HEK293 (cell line): ENCODE measurements at regions not wholly inside any gene's neighbourhood (a gene's known extent, or its start where the extent isn't known, plus 50 kb on each side); places are given as distances from the start of the nearest gene placed in this dataset.

ENCODE experiments used
- CTCF ChIA-PET: fragments of 350-600 bp; formaldehyde crosslinking; extraction: SDS; loops from one replicate; lab custom pipeline; 2021; ENCODE audit warnings: antibody characterized with exemption; lab: Yijun Ruan, JAX
- POLR2A ChIA-PET: fragments of 300-600 bp; formaldehyde crosslinking; extraction: SDS; loops from one replicate; lab custom pipeline; 2020; ENCODE audit warnings: antibody characterized with exemption, inconsistent platforms; lab: Yijun Ruan, JAX
- H3K27ac ChIP-seq: fragments of 200-500 bp; sonication (Bioruptor generic); 2 replicates; pipeline ENCODE4 v1.5.1; 2014; ENCODE audit warnings: low read depth, low read length, control low read depth, inconsistent platforms; ENCODE audit errors: extremely low read depth
- H3K36me3 ChIP-seq, 2 experiments: fragments of 200-500 bp in 1 of 2; sonication (Bioruptor generic) in 1 of 2; 1 replicate in 1 of 2; 2 replicates in 1 of 2; pipeline ENCODE4 v1.5.1; 2014 to 2017; ENCODE audit warnings: inconsistent platforms in 2 of 2, low read length in 2 of 2; ENCODE audit not compliant: control insufficient read depth in 2 of 2, insufficient read depth in 1 of 2
- H3K4me1 ChIP-seq: fragments of 200-500 bp; sonication (Bioruptor generic); 2 replicates; pipeline ENCODE4 v1.5.1; 2014; ENCODE audit warnings: mild to moderate bottlenecking, low read length, inconsistent platforms; ENCODE audit not compliant: control insufficient read depth, insufficient read depth
- H3K4me3 ChIP-seq: 2 replicates; pipeline ENCODE4 v1.5.1; 2011; ENCODE audit warnings: low read depth, mild to moderate bottlenecking, control low read depth, low read length, moderate library complexity
- H3K9me3 ChIP-seq: fragments of 200-500 bp; sonication (Bioruptor generic); 2 replicates; pipeline ENCODE4 v1.5.1; 2014; ENCODE audit warnings: low read depth, low read length, inconsistent platforms; ENCODE audit not compliant: control insufficient read depth, insufficient read depth
- BCL6B ChIP-seq: fragments of 450-650 bp; formaldehyde crosslinking; IDR thresholded peaks from 2 replicates; pipeline ENCODE4 v1.5.1; 2017; ENCODE audit warnings: missing biosample characterization, missing genetic modification characterization
- KLF7 ChIP-seq: fragments of 450-650 bp; formaldehyde crosslinking; IDR thresholded peaks from 2 replicates; pipeline ENCODE4 v1.5.1; 2016; ENCODE audit warnings: missing biosample characterization, missing genetic modification characterization, borderline replicate concordance
- OSR2 ChIP-seq: fragments of 450-650 bp; formaldehyde crosslinking; IDR thresholded peaks from 2 replicates; pipeline ENCODE4 v1.5.1; 2016; ENCODE audit warnings: missing biosample characterization, missing genetic modification characterization
- REST ChIP-seq: fragments of 450-650 bp; formaldehyde crosslinking; IDR thresholded peaks from 2 replicates; pipeline ENCODE4 v1.5.1; 2016; ENCODE audit warnings: missing biosample characterization, missing genetic modification characterization
- SALL2 ChIP-seq: fragments of 450-650 bp; formaldehyde crosslinking; IDR thresholded peaks from 2 replicates; pipeline ENCODE4 v1.5.0; 2017; ENCODE audit warnings: missing biosample characterization, mild to moderate bottlenecking, missing genetic modification characterization, borderline replicate concordance
- YY2 ChIP-seq: fragments of 450-650 bp; formaldehyde crosslinking; IDR thresholded peaks from 2 replicates; pipeline ENCODE4 v1.5.1; 2016; ENCODE audit warnings: missing biosample characterization, missing genetic modification characterization
- ZBTB17 ChIP-seq: fragments of 450-650 bp; formaldehyde crosslinking; IDR thresholded peaks from 2 replicates; pipeline ENCODE4 v1.5.1; 2016; ENCODE audit warnings: missing biosample characterization, missing genetic modification characterization
- ZBTB26 ChIP-seq: fragments of 450-650 bp; formaldehyde crosslinking; optimal IDR thresholded peaks from 2 replicates; pipeline ENCODE3; 2016; ENCODE audit warnings: missing biosample characterization, mild to moderate bottlenecking, missing genetic modification characterization
- ZBTB7A ChIP-seq: fragments of 450-650 bp; formaldehyde crosslinking; IDR thresholded peaks from 2 replicates; pipeline ENCODE4 v1.5.1; 2016; ENCODE audit warnings: low read depth, missing biosample characterization, missing genetic modification characterization
- ZFP37 ChIP-seq: fragments of 450-650 bp; formaldehyde crosslinking; IDR thresholded peaks from 2 replicates; pipeline ENCODE4 v1.5.1; 2016; ENCODE audit warnings: missing biosample characterization, missing genetic modification characterization
- ZNF133 ChIP-seq: fragments of 450-650 bp; formaldehyde crosslinking; IDR thresholded peaks from 2 replicates; pipeline ENCODE4 v1.5.1; 2016; ENCODE audit warnings: missing biosample characterization, missing genetic modification characterization
- ZNF146 ChIP-seq: fragments of 450-650 bp; formaldehyde crosslinking; IDR thresholded peaks from 2 replicates; pipeline ENCODE4 v1.5.1; 2016; ENCODE audit warnings: missing biosample characterization, missing genetic modification characterization
- ZNF155 ChIP-seq: fragments of 450-650 bp; formaldehyde crosslinking; IDR thresholded peaks from 2 replicates; pipeline ENCODE4 v1.5.1; 2016; ENCODE audit warnings: missing biosample characterization, missing genetic modification characterization
- ZNF19 ChIP-seq: fragments of 450-650 bp; formaldehyde crosslinking; IDR thresholded peaks from 2 replicates; pipeline ENCODE4; 2016; ENCODE audit warnings: missing biosample characterization, missing genetic modification characterization, low read depth
- ZNF214 ChIP-seq: fragments of 450-650 bp; formaldehyde crosslinking; IDR thresholded peaks from 2 replicates; pipeline ENCODE4 v1.5.1; 2017; ENCODE audit warnings: missing biosample characterization, mild to moderate bottlenecking, missing genetic modification characterization, borderline replicate concordance
- ZNF23 ChIP-seq: fragments of 450-650 bp; formaldehyde crosslinking; IDR thresholded peaks from 2 replicates; pipeline ENCODE4 v1.5.1; 2016; ENCODE audit warnings: missing biosample characterization, missing genetic modification characterization, borderline replicate concordance
- ZNF239 ChIP-seq: fragments of 450-650 bp; formaldehyde crosslinking; IDR thresholded peaks from 2 replicates; pipeline ENCODE4 v1.5.1; 2016; ENCODE audit warnings: missing biosample characterization, missing genetic modification characterization
- ZNF248 ChIP-seq: fragments of 450-650 bp; formaldehyde crosslinking; IDR thresholded peaks from 2 replicates; pipeline ENCODE4 v1.5.1; 2017; ENCODE audit warnings: missing biosample characterization, missing genetic modification characterization
- ZNF335 ChIP-seq: fragments of 450-650 bp; formaldehyde crosslinking; conservative IDR thresholded peaks from 2 replicates; pipeline ENCODE4 v1.5.1; 2016; ENCODE audit warnings: missing biosample characterization, missing genetic modification characterization
- ZNF350 ChIP-seq: fragments of 450-650 bp; formaldehyde crosslinking; IDR thresholded peaks from 2 replicates; pipeline ENCODE4 v1.5.0; 2017; ENCODE audit warnings: missing biosample characterization, mild to moderate bottlenecking, missing genetic modification characterization
- ZNF354C ChIP-seq: fragments of 450-650 bp; formaldehyde crosslinking; IDR thresholded peaks from 2 replicates; pipeline ENCODE4 v1.5.1; 2016; ENCODE audit warnings: missing biosample characterization, missing genetic modification characterization, low read depth, borderline replicate concordance
- ZNF449 ChIP-seq: fragments of 450-650 bp; formaldehyde crosslinking; IDR thresholded peaks from 2 replicates; pipeline ENCODE4 v1.5.1; 2017; ENCODE audit warnings: missing biosample characterization, mild to moderate bottlenecking, missing genetic modification characterization, moderate library complexity
- ZNF560 ChIP-seq: fragments of 450-650 bp; formaldehyde crosslinking; IDR thresholded peaks from 2 replicates; pipeline ENCODE4 v1.5.1; 2017; ENCODE audit warnings: missing biosample characterization, missing genetic modification characterization, borderline replicate concordance
- ZNF561 ChIP-seq: fragments of 450-650 bp; IDR thresholded peaks from 2 replicates; pipeline ENCODE4 v1.5.1; 2018; ENCODE audit warnings: missing biosample characterization, missing genetic modification characterization, borderline replicate concordance
- ZNF624 ChIP-seq: fragments of 450-650 bp; formaldehyde crosslinking; IDR thresholded peaks from 2 replicates; pipeline ENCODE4 v1.5.1; 2017; ENCODE audit warnings: missing biosample characterization, missing genetic modification characterization
- ZNF670 ChIP-seq: fragments of 450-650 bp; formaldehyde crosslinking; IDR thresholded peaks from 2 replicates; pipeline ENCODE4 v1.5.1; 2016; ENCODE audit warnings: missing biosample characterization, missing genetic modification characterization, low read depth
- ZNF76 ChIP-seq: fragments of 450-650 bp; formaldehyde crosslinking; IDR thresholded peaks from 2 replicates; pipeline ENCODE4; 2016; ENCODE audit warnings: low read depth, missing biosample characterization, missing genetic modification characterization, borderline replicate concordance

- Histone ChIP-seq H3K4me1 (no peaks in the 10 kb centered on the region), H3K4me3 (no peak overlapping the region), H3K36me3 (no peaks in the 10 kb centered on the region), H3K9me3 (no peaks in the 10 kb centered on the region), H3K27ac (no peak overlapping the region)
- ChIA-PET CTCF (no interaction called here), POLR2A (no interaction called here)
- no peak for TF ChIP-seq KLF7
- TF ChIP-seq ZNF350, result no peak
- TF ChIP-seq OSR2 (tag by site-specific recombination), result no peak
- no peak for TF ChIP-seq ZNF560 (tag by site-specific recombination)
- no peak for TF ChIP-seq ZNF133 (tag by site-specific recombination)
- TF ChIP-seq ZNF335 (tag by site-specific recombination), result no peak
- no peak for TF ChIP-seq ZNF670 (tag by site-specific recombination)
- TF ChIP-seq ZNF248, result no peak
These were observed 483.1 kb downstream of the CDH11 start for GRCh38 chr16:64638766-64639165.

- no peaks in the 10 kb centered on the region for H3K36me3 ChIP-seq
- no peak overlapping the region for H3K4me3 ChIP-seq
- H3K27ac ChIP-seq, result no peak overlapping the region
- no peaks in the 10 kb centered on the region for H3K9me3 ChIP-seq
- TF ChIP-seq ZNF155 (tag by site-specific recombination), result no peak
- TF ChIP-seq ZNF354C, result no peak
- TF ChIP-seq ZNF23 (tag by site-specific recombination), result no peak
- TF ChIP-seq ZNF239 (tag by site-specific recombination), result no peak
- TF ChIP-seq ZNF76 (tag by site-specific recombination), result no peak
- no peak for TF ChIP-seq YY2
- no peak for TF ChIP-seq ZFP37 (tag by site-specific recombination)
- no peak for TF ChIP-seq ZBTB17
- no peak for TF ChIP-seq ZBTB7A (tag by site-specific recombination)
- no peak for TF ChIP-seq SALL2 (tag by site-specific recombination)
- TF ChIP-seq ZNF19 (tag by site-specific recombination), result no peak
- no peak for TF ChIP-seq ZNF449 (tag by site-specific recombination)
- TF ChIP-seq ZNF146 (tag by site-specific recombination), result no peak
- no peak for TF ChIP-seq ZNF214 (tag by site-specific recombination)
- TF ChIP-seq ZBTB26 (tag by site-specific recombination), result no peak
- no peak for TF ChIP-seq ZNF350
- TF ChIP-seq BCL6B (tag by site-specific recombination), result no peak
- no peak for TF ChIP-seq ZNF624 (tag by site-specific recombination)
- no peak for TF ChIP-seq REST (tag by site-specific recombination)
- TF ChIP-seq ZNF561 (tag by site-specific recombination), result no peak
- TF ChIP-seq, all 188 proteins: peak for 0
- no peaks in the 10 kb centered on the region for H3K4me1 ChIP-seq
- ChIA-PET CTCF (interaction anchor here (0.5 kb wide), 1 partner anchor 596 kb away, joined by 4 read pairs; no protein-coding TSS in a partner anchor), POLR2A (no interaction called here)
These were observed 492.2 kb downstream of the CDH11 start for GRCh38 chr16:64629622-64630021.
